Testis (tissue), 2 donors: ENCODE measurements at regions not wholly inside any gene's neighbourhood (a gene's known extent, or its start where the extent isn't known, plus 50 kb on each side); places are given as distances from the start of the nearest gene placed in this dataset.

Experiments used
- DNase-seq: peaks from one replicate; pipeline ENCODE4 v3.0.0-alpha.2; 2019
- H3K27ac ChIP-seq, 2 donors: fragments of 200-600 bp; sonication (generic); one replicate each; pipeline ENCODE4 v1.5.1; 2019
- H3K27me3 ChIP-seq: fragments of 200-600 bp; sonication (generic); one replicate; pipeline ENCODE4 v1.5.1; 2019
- H3K36me3 ChIP-seq: fragments of 200-600 bp; sonication (generic); one replicate; pipeline ENCODE4 v1.5.1; 2017; ENCODE audit warnings: low read depth; ENCODE audit errors: missing control alignments
- H3K4me1 ChIP-seq: fragments of 200-600 bp; sonication (generic); one replicate; pipeline ENCODE4 v1.5.1; 2019
- H3K4me3 ChIP-seq, 2 donors: fragments of 200-600 bp; sonication (generic); one replicate each; pipeline ENCODE4 v1.5.1; 2017 to 2019
- H3K9me3 ChIP-seq: fragments of 200-600 bp; sonication (generic); one replicate; pipeline ENCODE4 v1.5.1; 2017
- CTCF ChIP-seq, 3 experiments: fragments of 450-650 bp in 2 of 3; fragments of 200-600 bp in 1 of 3; sonication (generic) in 1 of 3; IDR thresholded peaks; one replicate each; pipeline ENCODE4 v1.5.1; 2016 to 2019; ENCODE audit warnings: antibody characterized with exemption in 3 of 3, mild to moderate bottlenecking in 2 of 3, moderate library complexity in 1 of 3
- POLR2A ChIP-seq: fragments of 450-650 bp; IDR thresholded peaks from one replicate; pipeline ENCODE4 v1.6.1; 2017; ENCODE audit warnings: antibody characterized with exemption, mild to moderate bottlenecking, moderate library complexity
- WGBS, 2 donors: methylation state at CpG; one replicate each; pipeline ENCODE4 v1.1.5; 2018; 5-methylcytosine and 5-hydroxymethylcytosine counted together
- intact Hi-C: fragments of 100-400 bp; cut with DNase I; formaldehyde crosslinking; loops from one replicate; pipeline ENCODE4 v1.15.1; 2023; ENCODE audit warnings: low total_unique reads

GRCh38 chr3:124666067-124666466 lies 64.2 kb upstream of the UMPS start:
- no peak for DNase-seq
- no peaks in the 10 kb centered on the region for H3K36me3 ChIP-seq
- no peaks in the 10 kb centered on the region for H3K9me3 ChIP-seq
- no peaks in the 10 kb centered on the region for H3K4me1 ChIP-seq
- H3K27ac ChIP-seq: no peak overlapping the region
- TF ChIP-seq CTCF (IDR thresholded peaks at IDR 0.05): no peak
- TF ChIP-seq POLR2A: no peak
- no peak overlapping the region for H3K4me3 ChIP-seq
- no peaks in the 10 kb centered on the region for H3K27me3 ChIP-seq
- WGBS, 2 donors: 75 to 85% methylated on average over 5 of the region's 5 CpGs
- intact Hi-C loops: no loop called here

- TF ChIP-seq CTCF (IDR thresholded peaks at IDR 0.05) (no peak), POLR2A (no peak)
- no peak for DNase-seq
- 77 to 94% methylated on average over 3 of the region's 3 CpGs for WGBS, 2 donors
- Histone ChIP-seq H3K9me3 (no peaks in the 10 kb centered on the region), H3K4me3 (no peak overlapping the region), H3K27ac (no peak overlapping the region), H3K4me1 (no peaks in the 10 kb centered on the region), H3K27me3 (no peaks in the 10 kb centered on the region), H3K36me3 (no peaks in the 10 kb centered on the region)
- intact Hi-C loops: no loop called here
Observed at GRCh38 chr3:124669470-124669869, 60.8 kb upstream of the UMPS start.

- Histone ChIP-seq H3K4me1 (no peaks in the 10 kb centered on the region), H3K27me3 (no peaks in the 10 kb centered on the region), H3K9me3 (no peaks in the 10 kb centered on the region), H3K27ac (no peak overlapping the region), H3K36me3 (no peaks in the 10 kb centered on the region), H3K4me3 (no peak overlapping the region)
- intact Hi-C loops: no loop called here
- DNase-seq: no peak
- TF ChIP-seq CTCF (IDR thresholded peaks at IDR 0.05) (no peak), POLR2A (no peak)
- 77 to 85% methylated on average over 5 of the region's 5 CpGs for WGBS, 2 donors
Observed at GRCh38 chr3:124671106-124671505, 59.1 kb upstream of the UMPS start.

- H3K9me3 ChIP-seq: no peaks in the 10 kb centered on the region
- no peak overlapping the region for H3K4me3 ChIP-seq
- H3K27me3 ChIP-seq: no peaks in the 10 kb centered on the region
- 68 to 77% methylated on average over 13 of the region's 13 CpGs for WGBS, 2 donors
- H3K4me1 ChIP-seq: no peaks in the 10 kb centered on the region
- no peak overlapping the region for H3K27ac ChIP-seq
- no peak for TF ChIP-seq POLR2A
- TF ChIP-seq CTCF (IDR thresholded peaks at IDR 0.05): no peak
- intact Hi-C loops: no loop called here
- no peak for DNase-seq
- no peaks in the 10 kb centered on the region for H3K36me3 ChIP-seq
Observed at GRCh38 chr3:124674336-124674735, 55.9 kb upstream of the UMPS start.

GRCh38 chr3:124676236-124676635 lies 54.0 kb upstream of the UMPS start:
- 77 to 87% methylated on average over 3 of the region's 3 CpGs for WGBS, 2 donors
- Histone ChIP-seq H3K27ac (no peak overlapping the region), H3K27me3 (no peaks in the 10 kb centered on the region), H3K36me3 (no peaks in the 10 kb centered on the region), H3K9me3 (no peaks in the 10 kb centered on the region), H3K4me1 (no peaks in the 10 kb centered on the region), H3K4me3 (no peak overlapping the region)
- DNase-seq: no peak
- intact Hi-C loops: no loop called here
- TF ChIP-seq POLR2A: no peak
- TF ChIP-seq CTCF (IDR thresholded peaks at IDR 0.05): no peak
